ENCODE measurements at regions not wholly inside any gene's neighbourhood (a gene's known extent, or its start where the extent isn't known, plus 50 kb on each side); places are given as distances from the start of the nearest gene placed in this dataset.

DNA sequence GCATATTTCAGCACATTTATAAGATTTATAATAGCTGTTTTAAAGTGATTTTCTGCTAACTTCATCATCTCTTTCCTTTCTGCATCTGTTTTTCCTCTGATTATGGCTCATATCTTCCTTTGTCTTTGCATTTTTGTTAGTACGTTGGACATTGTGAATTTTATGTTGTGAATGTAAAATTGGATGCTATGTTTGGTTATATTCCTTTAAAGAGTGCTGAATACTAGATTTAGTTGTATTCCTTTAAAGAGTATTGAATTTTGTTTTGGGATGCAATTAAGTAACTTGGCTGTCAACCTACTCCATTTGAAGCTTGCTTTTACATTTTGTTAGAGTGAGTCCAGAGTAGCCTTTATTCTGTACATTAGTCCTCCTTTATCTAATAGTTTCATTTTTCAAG is 81.2 kb downstream of the ZNF777 start:
- H3K4me3 Mint-ChIP-seq = no peak overlapping the region
- CTCF ChIA-PET = no interaction called here

DNA sequence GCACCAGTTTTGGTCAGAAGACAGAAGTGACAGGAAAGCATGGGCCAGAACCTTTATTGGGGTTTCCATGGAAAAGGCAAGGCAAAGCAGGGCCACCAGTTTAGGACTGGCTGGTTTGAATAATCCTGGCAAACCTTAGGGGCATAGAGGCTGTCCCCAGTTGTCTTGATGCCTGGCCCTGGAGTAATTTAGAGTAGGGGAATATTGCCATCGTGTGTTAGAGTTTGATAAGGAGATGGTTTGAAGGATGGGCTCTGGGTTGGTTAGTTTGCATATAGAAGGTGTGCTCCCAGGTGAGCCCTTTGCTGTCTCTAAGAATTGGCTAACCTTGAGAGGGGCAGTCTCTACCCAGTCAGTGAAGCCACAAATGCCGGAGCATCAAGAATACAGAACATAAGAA is 79.6 kb downstream of the ZNF777 start:
- intact Hi-C loops (cut with micrococcal nuclease) = no loop called here
- DNase-seq = no peak
- H3K4me3 Mint-ChIP-seq = no peak overlapping the region
- POLR2A ChIA-PET = no interaction called here
- CTCF ChIA-PET = no interaction called here
- H3K27ac Mint-ChIP-seq = no peak overlapping the region
- H3K4me1 Mint-ChIP-seq (ENCODE audit: low read depth) = no peaks in the 10 kb centered on the region
- no peaks in the 10 kb centered on the region for H3K27me3 Mint-ChIP-seq
- H3K9me3 Mint-ChIP-seq = peaks cover 12% of the 10 kb centered on the region
- H3K36me3 Mint-ChIP-seq = no peaks in the 10 kb centered on the region

More for the DNA sequence above, 81.2 kb downstream of the ZNF777 start:
- no peaks in the 10 kb centered on the region for H3K27me3 Mint-ChIP-seq
- no peak overlapping the region for H3K27ac Mint-ChIP-seq
- no peak for DNase-seq
- no peaks in the 10 kb centered on the region for H3K4me1 Mint-ChIP-seq (ENCODE audit: low read depth)
- intact Hi-C loops (cut with micrococcal nuclease) = no loop called here
- no peaks in the 10 kb centered on the region for H3K36me3 Mint-ChIP-seq
- H3K9me3 Mint-ChIP-seq = peaks cover 12% of the 10 kb centered on the region
- POLR2A ChIA-PET = no interaction called here

Data from activated CD4-positive, alpha-beta memory T cell treated with anti-CD3 and anti-CD28 coated beads for 36 hours (primary cell).